GM21381 (cell line): ENCODE measurements at regions not wholly inside any gene's neighbourhood (a gene's known extent, or its start where the extent isn't known, plus 50 kb on each side); places are given as distances from the start of the nearest gene placed in this dataset.

Source experiments
- ATAC-seq: cut with Tn5 transposase; IDR thresholded peaks from one replicate; pipeline ENCODE4 v1.9.1; 2021; ENCODE audit warnings: mild to moderate bottlenecking, moderate library complexity; ENCODE audit not compliant: unreplicated experiment

DNA sequence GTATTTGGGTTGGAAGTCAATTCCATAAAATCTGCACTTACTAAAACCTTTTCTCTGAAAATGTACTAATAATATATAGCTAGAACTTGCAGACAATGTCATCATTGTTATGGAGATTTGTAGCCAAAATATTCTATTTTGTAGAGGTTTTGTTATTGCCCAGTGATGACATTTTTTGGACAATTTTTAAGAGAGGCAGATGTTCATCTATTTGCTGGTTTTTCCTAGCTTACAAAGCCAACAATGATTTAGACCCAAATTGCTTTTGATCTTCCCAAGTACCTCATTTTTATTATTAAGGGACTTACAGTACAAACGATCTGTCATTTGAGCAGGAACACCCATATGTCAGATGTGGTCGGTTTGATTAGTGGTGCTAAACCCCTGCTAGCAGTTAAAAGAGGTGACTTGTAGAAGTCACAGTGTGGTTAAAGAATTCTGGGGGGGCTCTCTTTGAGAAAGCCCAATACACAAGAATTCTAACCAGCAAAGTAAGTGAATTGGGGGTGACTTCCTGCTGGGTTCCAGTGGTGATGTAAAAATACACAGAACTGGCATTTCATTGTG, 136.2 kb downstream of the KIT start:
- no peak for ATAC-seq
